ENCODE measurements at regions not wholly inside any gene's neighbourhood (a gene's known extent, or its start where the extent isn't known, plus 50 kb on each side); places are given as distances from the start of the nearest gene placed in this dataset.
"Not testable (repeated sequence)": the region's sequence is repeated elsewhere in the genome, so short reads cannot be mapped to it uniquely, and the experiment has no call there.

- DNase-seq, result no peak
These were observed 479.2 kb upstream of the LRRC7 start for GRCh38 chr1:69088571-69088970.

- DNase-seq, result no peak
These were observed 477.6 kb upstream of the LRRC7 start for GRCh38 chr1:69090170-69090569.

GRCh38 chr1:69090752-69091151 lies 477.0 kb upstream of the LRRC7 start:
- DNase-seq, result no peak

GRCh38 chr1:69102058-69102457 lies 465.7 kb upstream of the LRRC7 start:
- not testable (repeated sequence) for DNase-seq

GRCh38 chr1:69103213-69103612 lies 464.5 kb upstream of the LRRC7 start:
- DNase-seq, result no peak

GRCh38 chr1:69103705-69104385 lies 463.9 kb upstream of the LRRC7 start:
- DNase-seq, result no peak

GRCh38 chr1:69104894-69105293 lies 462.8 kb upstream of the LRRC7 start:
- no peak for DNase-seq

- no peak for DNase-seq
These were observed 458.4 kb upstream of the LRRC7 start for GRCh38 chr1:69109277-69109676.

- no peak for DNase-seq
These were observed 456.9 kb upstream of the LRRC7 start for GRCh38 chr1:69110851-69111250.

- DNase-seq, result not testable (repeated sequence)
These were observed 447.5 kb upstream of the LRRC7 start for GRCh38 chr1:69120126-69120741.

- no peak for DNase-seq
These were observed 446.9 kb upstream of the LRRC7 start for GRCh38 chr1:69120817-69121216.

- DNase-seq, result peak in 1 of 2 experiments; percentile 24
These were observed 446.0 kb upstream of the LRRC7 start for GRCh38 chr1:69121723-69122122.

- no peak for DNase-seq
These were observed 445.3 kb upstream of the LRRC7 start for GRCh38 chr1:69122373-69122772.

GRCh38 chr1:69123486-69123885 lies 444.2 kb upstream of the LRRC7 start:
- no peak for DNase-seq

GRCh38 chr1:69126796-69127195 lies 440.9 kb upstream of the LRRC7 start:
- no peak for DNase-seq

- DNase-seq, result no peak
These were observed 439.5 kb upstream of the LRRC7 start for GRCh38 chr1:69128204-69128603.

GRCh38 chr1:69129538-69129937 lies 438.2 kb upstream of the LRRC7 start:
- DNase-seq, result no peak

- DNase-seq, result peak in 1 of 2 experiments; percentile 25
These were observed 429.6 kb upstream of the LRRC7 start for GRCh38 chr1:69138172-69138571.

GRCh38 chr1:69139007-69139406 lies 428.7 kb upstream of the LRRC7 start:
- peak; percentile 95 to 97 for DNase-seq

- no peak for DNase-seq
These were observed 421.4 kb upstream of the LRRC7 start for GRCh38 chr1:69146303-69146702.

GRCh38 chr1:69148731-69149130 lies 419.0 kb upstream of the LRRC7 start:
- DNase-seq, result peak; percentile 25 to 59

GRCh38 chr1:69157046-69157756 lies 410.5 kb upstream of the LRRC7 start:
- no peak for DNase-seq

GRCh38 chr1:69163241-69163640 lies 404.5 kb upstream of the LRRC7 start:
- DNase-seq, result no peak

- DNase-seq, result no peak
These were observed 403.9 kb upstream of the LRRC7 start for GRCh38 chr1:69163779-69164178.

Data from NCI-H446 (cell line).